ENCODE measurements at regions not wholly inside any gene's neighbourhood (a gene's known extent, or its start where the extent isn't known, plus 50 kb on each side); places are given as distances from the start of the nearest gene placed in this dataset.
"Not testable (repeated sequence)": the region's sequence is repeated elsewhere in the genome, so short reads cannot be mapped to it uniquely, and the experiment has no call there.

DNA sequence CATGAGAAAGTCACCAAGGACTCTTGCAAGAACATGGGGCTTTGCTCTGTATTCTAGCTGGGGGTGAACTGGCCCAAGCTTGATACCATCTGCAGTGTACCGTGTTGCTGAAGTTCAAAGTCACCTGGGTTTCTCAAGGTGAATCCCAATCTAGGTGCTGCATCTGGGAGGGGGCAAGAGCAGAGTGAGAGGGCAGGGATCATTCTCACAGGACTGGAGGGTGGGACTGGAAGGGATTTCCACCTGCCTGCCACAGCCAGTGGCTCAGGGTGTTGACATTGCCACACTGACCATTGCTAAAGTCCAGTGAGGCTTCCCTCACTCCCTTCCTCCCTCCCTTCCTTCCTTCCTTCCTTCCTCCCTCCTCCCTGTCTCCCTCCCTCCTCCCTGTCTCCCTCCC lies 98.7 kb downstream of the MYCN start:
- DNase-seq = no peak

GRCh38 chr2:16038621-16039020 lies 98.3 kb downstream of the MYCN start:
- no peak for DNase-seq

- DNase-seq = no peak
Measured at GRCh38 chr2:16037808-16038457, 97.6 kb downstream of the MYCN start.

- no peak for DNase-seq
Measured at GRCh38 chr2:16036951-16037350, 96.6 kb downstream of the MYCN start.

DNA sequence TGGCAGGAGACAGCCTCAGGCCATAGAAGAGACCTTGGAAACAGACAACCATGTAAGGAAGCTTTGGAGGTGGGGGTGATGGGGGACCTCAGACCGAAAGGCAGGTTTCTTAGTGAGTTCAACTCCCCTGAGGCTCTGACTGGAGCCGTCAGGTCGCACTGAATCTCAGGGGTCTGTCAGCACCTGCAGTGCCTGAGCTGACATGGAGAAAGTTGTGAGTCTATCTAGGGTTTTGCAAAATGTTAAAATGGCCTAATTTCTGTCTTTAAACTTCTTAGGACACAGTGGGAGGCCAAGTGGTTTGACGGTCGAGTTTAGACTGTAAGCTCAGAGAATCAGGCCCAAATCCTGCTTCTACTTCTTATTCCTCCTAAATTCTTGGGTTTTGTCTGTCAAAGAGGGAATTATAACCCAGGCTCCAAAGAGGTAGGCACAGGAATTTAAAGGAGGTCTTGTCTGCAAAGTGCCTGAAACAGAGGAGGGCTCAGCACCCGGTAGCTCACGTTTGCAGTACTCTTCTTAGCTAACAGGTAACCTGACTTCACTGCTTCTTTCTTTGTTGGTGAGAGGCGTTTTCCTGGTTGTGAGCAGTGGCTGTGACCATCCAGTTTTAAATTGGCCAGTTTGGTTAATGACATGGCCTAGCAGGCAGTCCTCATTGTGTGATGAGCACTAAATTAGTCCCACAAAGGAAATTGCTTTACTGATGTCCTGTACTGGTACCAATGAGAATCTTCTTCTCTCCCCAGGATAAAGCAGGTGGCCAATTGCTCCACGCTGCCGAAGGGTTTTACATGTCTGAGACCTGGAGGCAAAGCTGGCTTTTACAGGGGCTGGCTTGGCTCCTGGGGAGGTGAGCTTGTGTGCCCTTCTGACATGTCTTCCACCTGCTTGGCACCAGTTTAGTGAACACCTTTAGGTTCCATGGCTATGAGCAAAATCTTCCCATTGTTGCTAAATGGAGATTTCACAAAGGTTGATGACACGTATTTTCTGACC lies 95.7 kb downstream of the MYCN start:
- no peak for DNase-seq

GRCh38 chr2:16034975-16035746 lies 94.8 kb downstream of the MYCN start:
- no peak for DNase-seq

DNA sequence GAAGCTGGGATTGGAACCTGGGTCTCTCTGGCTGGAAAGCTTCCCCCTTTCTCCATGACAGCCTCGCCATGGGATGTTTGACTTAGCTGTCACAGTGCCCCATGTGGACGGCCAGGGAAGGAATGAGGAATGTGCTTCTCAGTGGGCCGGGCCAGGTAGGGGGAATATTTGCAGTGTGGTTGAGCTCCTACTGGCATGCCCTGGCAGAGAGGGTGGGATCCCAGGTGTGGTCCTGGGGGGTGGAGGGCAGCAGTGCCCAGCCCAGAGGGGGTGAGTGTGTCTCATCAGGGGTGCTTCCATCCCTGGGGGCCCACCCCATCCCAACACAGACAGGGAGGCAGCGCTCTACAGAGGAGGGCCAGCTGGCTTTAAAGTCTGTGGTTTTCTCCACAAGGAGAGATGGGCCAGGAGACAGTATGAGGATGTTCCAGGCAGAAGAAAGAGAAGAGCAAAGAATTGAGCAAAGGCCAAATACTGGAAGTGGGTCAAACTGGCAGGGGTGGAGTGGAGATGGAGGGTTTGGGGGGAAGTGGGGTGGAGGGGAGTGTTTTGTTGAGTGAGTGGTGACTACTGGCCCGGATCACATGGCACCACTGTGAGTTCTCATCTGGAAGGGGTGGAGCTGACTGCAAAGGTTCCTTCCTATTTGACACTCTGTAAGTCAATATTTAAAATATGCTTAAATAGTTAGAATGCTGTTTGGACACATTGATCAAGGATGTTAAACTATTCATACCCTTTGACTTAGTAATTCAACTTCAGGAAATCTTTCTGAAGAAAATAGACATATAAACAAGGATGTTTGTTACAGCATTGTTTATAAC lies 94.0 kb downstream of the MYCN start:
- no peak for DNase-seq

DNA sequence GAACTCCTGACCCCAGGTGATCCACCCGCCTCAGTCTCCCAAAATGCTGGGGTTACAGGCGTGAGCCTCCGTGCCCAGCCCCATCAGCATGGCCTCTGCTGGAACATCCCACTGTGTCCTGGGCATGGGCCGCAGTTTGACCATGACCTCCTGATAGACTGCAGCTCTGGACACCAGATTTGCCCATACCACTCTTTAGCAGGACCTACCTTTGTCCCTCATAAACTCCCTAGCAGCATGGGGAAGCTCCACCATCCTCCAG lies 92.6 kb downstream of the MYCN start:
- DNase-seq = no peak

GRCh38 chr2:16032282-16033031 lies 92.1 kb downstream of the MYCN start:
- no peak for DNase-seq

DNA sequence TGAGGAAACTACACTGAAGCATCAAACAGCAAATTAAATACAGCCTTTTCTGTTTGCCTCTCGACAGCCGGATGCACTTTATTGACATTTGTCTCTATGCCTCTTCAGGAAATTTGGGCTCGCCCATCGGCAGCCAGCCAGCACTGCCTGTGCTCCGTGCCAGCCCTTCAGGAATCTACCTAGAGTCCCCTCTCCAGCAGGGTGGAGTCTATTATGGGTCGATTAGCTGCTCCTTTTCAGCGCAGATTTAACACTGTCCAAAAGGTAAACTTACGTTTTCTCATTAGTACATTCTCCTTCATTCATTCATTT lies 91.5 kb downstream of the MYCN start:
- DNase-seq = no peak

- no peak for DNase-seq
Measured at GRCh38 chr2:16031058-16031847, 90.9 kb downstream of the MYCN start.

DNA sequence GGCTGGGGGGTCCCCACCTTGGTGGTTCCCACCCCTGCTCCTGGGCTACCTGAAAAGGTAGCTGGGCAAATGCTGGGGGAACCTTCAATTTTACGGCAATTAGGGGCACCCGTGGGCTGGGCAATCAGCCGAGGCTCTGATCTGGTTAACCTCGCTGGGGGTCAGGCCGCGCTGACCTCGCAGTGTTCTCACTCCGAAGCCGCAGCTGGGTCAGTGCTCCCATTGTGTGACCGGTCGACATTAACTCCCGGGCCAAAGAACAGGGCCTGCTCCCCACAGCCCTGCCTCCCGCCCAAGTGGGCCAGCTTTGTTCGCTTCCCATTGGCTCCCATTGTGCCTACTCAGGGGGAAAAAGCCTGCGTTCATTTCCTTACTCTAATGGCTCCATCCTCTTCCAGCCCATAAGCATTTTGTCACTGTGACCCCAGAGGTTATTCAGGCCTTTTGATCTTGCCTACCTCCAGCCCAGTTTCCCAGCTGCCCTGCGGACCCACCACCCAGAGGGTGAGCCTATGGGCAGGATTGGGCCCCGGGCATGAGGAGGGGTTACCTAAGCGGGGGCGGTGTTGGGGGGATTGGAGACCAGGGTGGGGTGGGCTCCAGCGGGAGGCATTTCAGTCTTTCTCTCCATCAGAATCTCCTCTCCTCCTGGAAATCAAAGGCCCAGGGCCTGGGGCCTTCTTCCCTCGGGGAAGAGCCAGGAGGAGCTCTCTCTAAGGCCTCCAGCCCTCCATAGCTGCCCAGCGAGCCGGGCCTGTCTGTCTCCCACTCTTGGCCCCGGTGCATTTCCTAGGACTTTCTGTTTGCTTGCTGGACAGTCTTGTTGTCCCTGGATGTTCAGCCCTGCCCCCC lies 90.1 kb downstream of the MYCN start:
- DNase-seq = no peak

GRCh38 chr2:16028644-16029043 lies 88.3 kb downstream of the MYCN start:
- DNase-seq = no peak

DNA sequence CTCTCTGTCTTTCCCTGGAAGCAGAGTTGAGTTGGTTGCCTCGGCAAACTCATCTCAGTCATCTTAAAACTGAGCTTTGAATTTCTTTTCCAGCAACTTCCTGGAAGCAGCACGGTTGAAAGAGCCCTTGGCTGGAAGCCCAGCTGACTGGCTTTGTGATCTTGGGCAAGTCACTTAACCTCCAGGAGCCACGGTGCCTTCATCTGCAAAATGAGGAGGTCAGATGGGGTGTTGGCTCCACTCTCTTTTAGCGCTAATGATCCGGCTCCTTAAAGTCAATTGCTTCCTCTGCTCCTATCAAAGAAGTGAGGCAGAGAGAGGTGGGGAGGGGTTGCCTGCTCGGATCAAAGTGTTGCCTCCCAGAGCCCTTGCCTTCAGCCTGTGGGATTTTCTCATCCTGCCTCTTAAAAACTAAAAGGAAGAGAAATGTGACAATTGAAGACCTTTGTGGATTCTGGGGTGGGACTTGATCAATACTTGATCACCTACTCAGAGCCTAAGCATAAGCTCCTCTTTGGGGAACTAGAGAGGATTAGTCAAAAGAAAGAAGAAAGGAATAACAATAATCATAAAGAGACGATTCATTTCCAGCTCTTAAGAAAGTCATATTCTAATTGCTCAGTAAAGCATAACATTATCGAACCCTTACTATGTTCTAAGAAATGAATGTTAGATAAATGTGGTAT lies 86.6 kb downstream of the MYCN start:
- no peak for DNase-seq

- no peak for DNase-seq
Measured at GRCh38 chr2:16025876-16026640, 85.7 kb downstream of the MYCN start.

DNA sequence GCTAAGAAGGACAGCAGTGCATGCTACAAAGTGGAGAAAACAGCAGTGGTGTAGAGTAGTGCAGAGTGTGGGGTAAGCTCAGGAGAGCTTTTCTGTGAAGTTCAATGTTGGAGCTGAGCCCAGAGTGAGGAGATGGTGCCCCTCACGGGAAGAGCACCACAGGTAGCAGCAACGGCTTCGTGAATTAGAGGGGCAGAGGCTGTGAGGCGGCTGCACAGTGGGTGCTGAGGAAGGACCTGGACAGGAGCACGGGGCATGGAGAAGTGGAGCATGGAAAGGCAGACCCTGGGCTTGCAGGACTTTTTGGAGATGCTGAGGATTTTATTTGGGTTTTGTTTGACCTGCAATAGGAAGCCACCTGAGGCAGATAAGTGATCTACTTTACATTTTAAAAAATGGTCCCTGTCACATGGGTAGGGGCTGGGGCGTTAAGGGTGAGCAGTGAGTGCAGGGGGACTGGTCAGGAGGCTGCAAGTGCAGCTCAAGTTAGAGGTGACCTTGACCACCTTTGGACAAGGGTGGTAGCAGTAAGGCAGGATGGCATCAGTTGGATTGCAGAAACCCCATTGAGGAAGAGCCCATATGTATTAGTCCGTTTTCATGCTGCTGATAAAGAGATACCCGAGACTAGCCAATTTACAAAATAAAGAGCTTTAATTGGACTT lies 85.0 kb downstream of the MYCN start:
- DNase-seq = no peak

DNA sequence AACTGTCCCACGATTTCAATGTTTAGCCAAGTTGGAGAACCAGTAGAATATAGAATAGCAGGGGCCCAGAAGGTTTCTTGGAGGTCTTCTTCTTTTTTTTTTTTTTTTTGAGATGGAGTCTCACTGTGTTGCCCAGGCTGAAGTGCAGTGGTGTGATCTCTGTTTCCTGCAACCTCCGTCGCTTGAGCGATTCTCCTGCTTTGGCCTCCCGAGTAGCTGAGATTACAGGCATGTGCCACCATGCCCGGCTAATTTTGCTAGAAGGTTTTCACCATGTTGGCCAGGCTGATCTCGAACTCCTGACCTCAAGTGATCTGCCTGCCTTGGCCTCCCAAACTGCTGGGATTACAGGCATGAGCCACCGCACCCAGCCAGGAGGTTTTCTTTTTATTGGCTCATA lies 84.3 kb downstream of the MYCN start:
- not testable (repeated sequence) for DNase-seq
